K562 (cell line): ENCODE measurements at regions not wholly inside any gene's neighbourhood (a gene's known extent, or its start where the extent isn't known, plus 50 kb on each side); places are given as distances from the start of the nearest gene placed in this dataset.

ENCODE experiments used
- ATF2 ChIP-seq: sonication (generic); formaldehyde crosslinking; IDR thresholded peaks from 2 replicates; pipeline ENCODE4 v1.8.1; 2022; ENCODE audit warnings: missing genetic modification reagents
- GTF3C2 ChIP-seq: IDR thresholded peaks from 3 replicates; pipeline ENCODE4 v1.6.1; 2011; ENCODE audit warnings: borderline replicate concordance, mild to moderate bottlenecking, moderate library complexity; ENCODE audit not compliant: insufficient read length; ENCODE audit errors: extremely low read depth
- MAZ ChIP-seq, 2 experiments: fragments of 450-650 bp in 1 of 2; sonication (generic) in 1 of 2; formaldehyde crosslinking; IDR thresholded peaks in 1 of 2; conservative IDR thresholded peaks in 1 of 2; 2 replicates each; pipeline versions ENCODE4 v1.4.0 to v1.5.0; 2020; ENCODE audit warnings: mild to moderate bottlenecking in 1 of 2, missing genetic modification reagents in 1 of 2
- MCM7 ChIP-seq, 2 experiments: fragments of 450-650 bp; IDR thresholded peaks; 2 replicates each; pipeline ENCODE4 v1.6.1; 2016 to 2018
- RB1 ChIP-seq: fragments of 450-650 bp; IDR thresholded peaks from 2 replicates; pipeline ENCODE4 v1.6.1; 2017; ENCODE audit warnings: low read depth, mild to moderate bottlenecking
- ZNF398 ChIP-seq: fragments of 250-450 bp; sonication (Bioruptor Pico); IDR thresholded peaks from 2 replicates; pipeline ENCODE4 v1.8.0; 2021; ENCODE audit warnings: moderate library complexity, mild to moderate bottlenecking, inconsistent platforms

DNA sequence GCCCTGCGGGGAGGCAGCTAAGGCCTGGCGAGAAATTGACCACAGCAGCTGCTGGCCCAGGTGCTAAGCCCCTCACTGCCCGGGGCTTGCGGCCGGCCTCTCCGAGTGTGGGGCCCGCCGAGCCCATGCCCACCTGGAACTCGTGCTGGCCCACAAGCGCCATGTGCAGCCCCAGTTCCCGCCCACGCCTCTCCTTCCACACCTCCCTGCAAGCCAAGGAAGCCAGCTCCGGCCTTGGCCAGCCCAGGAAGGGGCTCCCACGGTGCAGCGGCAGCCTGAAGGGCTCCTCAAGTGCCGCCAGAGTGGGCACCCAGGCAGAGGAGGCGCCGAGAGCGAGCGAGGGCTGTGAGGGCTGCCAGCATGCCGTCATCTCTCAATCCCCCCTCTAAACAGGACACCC lies 304.6 kb upstream of the FAM98A start:
- TF ChIP-seq ZNF398 (CRISPR knock-in tag) (no peak), ATF2 (CRISPR knock-in tag) (no peak), MCM7 (IDR thresholded peaks at IDR 0.05) (no peak), MAZ (CRISPR knock-in tag; conservative IDR thresholded peaks at IDR 0.05 in 1 of 2, IDR thresholded peaks at IDR 0.05 in 1 of 2) (no peak), GTF3C2 (no peak), RB1 (no peak)
